Activated CD4-positive, alpha-beta T cell treated with anti-CD3 and anti-CD28 coated beads, Interleukin-2, amount 10 ng/mL, durations not matched to agents 24 days and 14 days (primary cell): ENCODE measurements at regions not wholly inside any gene's neighbourhood (a gene's known extent, or its start where the extent isn't known, plus 50 kb on each side); places are given as distances from the start of the nearest gene placed in this dataset.
"Not testable (repeated sequence)": the region's sequence is repeated elsewhere in the genome, so short reads cannot be mapped to it uniquely, and the experiment has no call there.

Experiments used
- DNase-seq: peaks from one replicate; pipeline ENCODE4 v3.0.0; 2022
- H3K27ac Mint-ChIP-seq: one replicate; pipeline ENCODE4 v1.8.0; 2022; ENCODE audit warnings: mild to moderate bottlenecking, mixed read lengths
- H3K27me3 Mint-ChIP-seq: one replicate; pipeline ENCODE4 v1.8.0; 2022; ENCODE audit warnings: mixed read lengths
- H3K36me3 Mint-ChIP-seq: one replicate; pipeline ENCODE4 v1.8.0; 2022; ENCODE audit warnings: low read depth, mild to moderate bottlenecking, mixed read lengths
- H3K4me1 Mint-ChIP-seq: one replicate; pipeline ENCODE4 v1.8.0; 2021; ENCODE audit warnings: mixed read lengths
- H3K4me3 Mint-ChIP-seq: one replicate; pipeline ENCODE4 v1.8.0; 2022; ENCODE audit warnings: mild to moderate bottlenecking, moderate library complexity, mixed read lengths
- H3K9me3 Mint-ChIP-seq: one replicate; pipeline ENCODE4 v1.8.0; 2021; ENCODE audit warnings: mixed read lengths
- intact Hi-C: fragments of 100-400 bp; cut with micrococcal nuclease; formaldehyde crosslinking; loops from one replicate; pipeline ENCODE4 v1.15.1; 2023

DNA sequence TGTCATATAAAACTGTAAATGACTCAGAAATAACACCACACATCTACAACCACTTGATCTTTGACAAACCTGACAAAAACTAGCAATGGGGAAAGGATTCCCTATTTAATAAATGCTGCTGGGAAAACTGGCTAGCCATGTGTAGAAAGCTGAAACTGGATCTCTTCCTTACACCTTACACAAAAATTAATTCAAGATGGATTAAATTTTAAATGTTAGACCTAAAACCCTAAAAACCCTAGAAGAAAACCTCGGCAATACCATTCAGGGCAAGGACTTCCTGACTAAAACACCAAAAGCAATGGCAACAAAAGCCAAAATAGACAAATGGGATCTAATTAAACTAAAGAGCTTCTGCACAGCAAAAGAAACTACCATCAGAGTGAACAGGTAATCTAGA is 1315.3 kb upstream of the CNTN5 start:
- DNase-seq, H3K4me3 Mint-ChIP-seq: not testable (repeated sequence)

DNA sequence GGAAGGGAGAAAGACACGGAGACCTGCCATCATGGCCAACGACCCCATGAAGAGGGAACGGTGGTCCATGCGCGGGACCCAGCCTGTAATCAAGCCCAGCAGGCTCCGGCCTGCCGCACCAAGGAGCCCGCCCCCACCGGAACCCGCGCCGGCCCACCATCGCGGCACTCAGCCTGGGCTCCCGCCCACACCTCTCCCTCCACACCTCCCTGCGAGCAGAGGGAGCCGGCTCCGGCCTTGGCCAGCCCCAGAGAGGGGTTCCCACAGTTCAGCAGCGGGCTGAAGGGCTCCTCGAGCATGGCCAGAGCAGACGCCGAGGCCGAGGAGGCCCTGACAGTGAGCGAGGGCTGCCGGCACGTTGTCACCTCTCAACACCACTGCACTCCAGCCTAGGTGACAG is 1302.8 kb upstream of the CNTN5 start:
- DNase-seq, result no peak
- H3K4me1 Mint-ChIP-seq, result no peaks in the 10 kb centered on the region
- no peaks in the 10 kb centered on the region for H3K27me3 Mint-ChIP-seq
- intact Hi-C loops, result no loop called here
- H3K4me3 Mint-ChIP-seq, result no peak overlapping the region
- H3K27ac Mint-ChIP-seq, result no peak overlapping the region
- H3K36me3 Mint-ChIP-seq, result no peaks in the 10 kb centered on the region
- no peaks in the 10 kb centered on the region for H3K9me3 Mint-ChIP-seq

More for the DNA sequence above, 1315.3 kb upstream of the CNTN5 start:
- H3K4me1 Mint-ChIP-seq, intact Hi-C loops, H3K27me3 Mint-ChIP-seq, H3K9me3 Mint-ChIP-seq, H3K27ac Mint-ChIP-seq, H3K36me3 Mint-ChIP-seq: not testable (repeated sequence)

DNA sequence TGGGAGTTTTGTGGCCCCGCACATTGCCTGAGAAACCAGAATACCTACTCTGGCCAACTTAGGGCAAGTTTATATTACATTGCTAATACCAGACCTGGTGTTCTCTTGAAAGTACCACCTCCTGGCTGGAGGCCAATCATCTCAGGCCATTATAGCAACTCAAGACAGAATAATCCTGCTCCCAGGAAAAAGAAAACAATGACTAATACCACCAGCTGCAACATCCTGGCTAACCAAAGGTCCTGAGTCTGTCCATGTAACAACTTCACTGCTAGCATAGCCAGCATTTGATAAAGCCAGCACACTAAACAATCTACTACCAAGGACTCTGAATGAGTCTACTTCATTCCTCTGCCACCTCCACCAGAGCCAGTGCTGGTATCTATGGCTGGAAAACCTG is 1298.7 kb upstream of the CNTN5 start:
- intact Hi-C loops, result no loop called here
- Mint-ChIP-seq H3K9me3 (peaks cover 6% of the 10 kb centered on the region), H3K36me3 (no peaks in the 10 kb centered on the region), H3K4me1 (no peaks in the 10 kb centered on the region), H3K27ac (no peak overlapping the region), H3K27me3 (no peaks in the 10 kb centered on the region), H3K4me3 (no peak overlapping the region)
- no peak for DNase-seq

DNA sequence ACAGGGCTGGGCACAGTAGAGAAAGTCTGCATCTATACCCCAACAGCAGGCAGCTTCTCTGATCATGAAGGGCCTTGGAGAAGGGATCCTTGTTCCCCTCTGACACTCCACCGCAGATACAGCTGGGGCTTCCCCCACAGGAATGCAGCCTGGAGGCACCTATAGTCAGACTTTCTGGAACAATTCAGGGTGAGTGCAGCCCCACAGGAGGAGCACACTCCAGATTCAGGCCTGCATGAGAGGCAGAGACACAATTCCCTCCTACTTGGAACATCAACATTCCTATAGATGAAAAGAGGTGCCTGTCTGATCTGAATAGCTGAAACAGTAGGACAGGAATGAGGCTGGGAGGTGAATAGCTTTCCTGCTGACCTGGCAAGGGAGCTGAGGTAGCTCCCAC is 1298.0 kb upstream of the CNTN5 start:
- Mint-ChIP-seq H3K27ac (no peak overlapping the region), H3K4me1 (no peaks in the 10 kb centered on the region), H3K4me3 (no peak overlapping the region), H3K27me3 (no peaks in the 10 kb centered on the region), H3K9me3 (peaks cover 6% of the 10 kb centered on the region), H3K36me3 (no peaks in the 10 kb centered on the region)
- DNase-seq, result no peak
- intact Hi-C loops, result no loop called here

DNA sequence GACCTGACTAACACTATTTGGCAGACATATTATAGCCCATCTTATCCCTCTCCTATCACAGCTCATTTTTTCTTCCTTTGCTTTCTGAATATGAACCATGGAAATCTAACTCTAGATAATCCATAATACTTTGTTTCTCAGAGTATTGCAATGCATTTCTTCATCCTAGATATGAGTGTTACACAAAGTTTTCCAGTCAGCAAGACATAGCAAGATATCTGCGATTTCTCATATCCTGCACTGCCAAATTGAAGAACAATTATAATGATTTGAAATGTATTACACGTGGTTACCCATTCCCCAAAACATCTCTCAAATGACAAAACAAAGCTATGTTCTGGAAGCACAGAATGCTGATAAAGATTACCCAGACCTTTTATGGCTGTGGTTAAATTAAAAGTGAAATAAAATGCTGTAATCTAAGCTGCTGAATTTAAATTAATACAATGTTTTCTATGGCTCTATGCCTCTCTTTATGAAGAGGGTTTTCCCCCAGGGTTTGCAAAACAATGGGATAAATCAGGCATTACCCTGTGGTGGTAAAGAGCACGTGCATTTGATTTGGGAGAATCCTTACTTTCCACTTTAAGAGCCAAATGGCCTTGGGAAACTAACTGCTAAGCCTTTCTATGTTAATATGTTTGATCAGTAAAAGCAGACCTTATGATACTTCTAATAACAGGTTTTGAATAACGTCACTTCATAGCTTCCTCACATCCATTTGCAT is 1291.0 kb upstream of the CNTN5 start:
- Mint-ChIP-seq H3K36me3 (no peaks in the 10 kb centered on the region), H3K4me1 (no peaks in the 10 kb centered on the region), H3K4me3 (no peak overlapping the region), H3K27me3 (no peaks in the 10 kb centered on the region), H3K9me3 (no peaks in the 10 kb centered on the region), H3K27ac (no peak overlapping the region)
- DNase-seq, result no peak
- intact Hi-C loops, result no loop called here

DNA sequence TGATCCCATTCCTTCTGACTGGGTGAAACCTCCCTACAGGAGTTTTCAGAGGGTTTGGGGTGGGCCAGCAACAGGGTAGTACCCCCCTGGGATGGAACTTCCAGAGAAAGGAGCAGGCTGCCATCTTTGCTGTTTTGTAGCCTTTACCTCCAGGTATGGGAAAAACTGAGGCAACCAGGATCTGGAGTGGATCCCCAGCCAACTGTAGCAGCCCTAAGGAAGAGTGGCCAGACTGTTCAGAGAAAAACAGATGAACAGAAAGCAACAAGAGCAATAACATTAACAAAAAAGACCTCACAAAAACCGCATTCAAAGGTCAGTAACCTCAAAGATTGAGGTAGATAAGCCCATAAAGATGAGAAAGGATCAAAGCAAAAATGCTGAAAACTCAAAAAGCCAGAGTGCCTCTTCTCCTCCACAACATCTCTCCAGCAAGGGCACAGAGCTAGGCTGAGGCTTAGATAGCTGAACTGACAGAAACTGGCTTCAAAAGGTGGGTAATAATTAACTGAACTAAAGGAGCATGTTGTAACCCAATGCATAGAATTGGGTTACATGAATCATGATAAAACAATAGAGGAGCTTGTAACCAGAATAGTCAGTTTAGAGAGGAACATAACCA is 1288.6 kb upstream of the CNTN5 start:
- Mint-ChIP-seq H3K4me3 (no peak overlapping the region), H3K36me3 (no peaks in the 10 kb centered on the region), H3K9me3 (peaks cover 3% of the 10 kb centered on the region), H3K27me3 (no peaks in the 10 kb centered on the region), H3K27ac (no peak overlapping the region), H3K4me1 (no peaks in the 10 kb centered on the region)
- no peak for DNase-seq
- intact Hi-C loops, result no loop called here

DNA sequence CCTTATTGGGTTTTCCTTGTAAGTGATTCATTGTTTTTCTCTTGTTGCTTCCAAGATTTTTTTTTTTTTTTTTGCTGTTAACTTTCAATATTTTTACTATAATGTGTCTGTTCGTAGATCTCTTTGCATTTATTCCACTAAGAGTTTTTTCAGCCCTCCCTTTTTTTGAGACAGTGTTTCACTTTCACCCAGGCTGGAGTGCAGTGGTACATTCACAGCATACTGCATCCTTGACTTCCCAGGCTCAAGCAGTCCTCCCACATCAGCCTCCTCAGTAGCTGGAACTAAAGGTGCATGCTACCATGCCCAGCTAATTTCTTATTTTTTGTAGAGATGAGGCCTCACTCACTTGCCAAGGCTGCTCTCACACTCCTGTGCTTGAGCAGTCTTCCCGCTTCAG is 1282.0 kb upstream of the CNTN5 start:
- intact Hi-C loops, result no loop called here
- H3K9me3 Mint-ChIP-seq, result peaks cover 10% of the 10 kb centered on the region
- H3K36me3 Mint-ChIP-seq, result no peaks in the 10 kb centered on the region
- no peaks in the 10 kb centered on the region for H3K27me3 Mint-ChIP-seq
- H3K27ac Mint-ChIP-seq, result no peak overlapping the region
- no peaks in the 10 kb centered on the region for H3K4me1 Mint-ChIP-seq
- H3K4me3 Mint-ChIP-seq, result no peak overlapping the region
- no peak for DNase-seq

DNA sequence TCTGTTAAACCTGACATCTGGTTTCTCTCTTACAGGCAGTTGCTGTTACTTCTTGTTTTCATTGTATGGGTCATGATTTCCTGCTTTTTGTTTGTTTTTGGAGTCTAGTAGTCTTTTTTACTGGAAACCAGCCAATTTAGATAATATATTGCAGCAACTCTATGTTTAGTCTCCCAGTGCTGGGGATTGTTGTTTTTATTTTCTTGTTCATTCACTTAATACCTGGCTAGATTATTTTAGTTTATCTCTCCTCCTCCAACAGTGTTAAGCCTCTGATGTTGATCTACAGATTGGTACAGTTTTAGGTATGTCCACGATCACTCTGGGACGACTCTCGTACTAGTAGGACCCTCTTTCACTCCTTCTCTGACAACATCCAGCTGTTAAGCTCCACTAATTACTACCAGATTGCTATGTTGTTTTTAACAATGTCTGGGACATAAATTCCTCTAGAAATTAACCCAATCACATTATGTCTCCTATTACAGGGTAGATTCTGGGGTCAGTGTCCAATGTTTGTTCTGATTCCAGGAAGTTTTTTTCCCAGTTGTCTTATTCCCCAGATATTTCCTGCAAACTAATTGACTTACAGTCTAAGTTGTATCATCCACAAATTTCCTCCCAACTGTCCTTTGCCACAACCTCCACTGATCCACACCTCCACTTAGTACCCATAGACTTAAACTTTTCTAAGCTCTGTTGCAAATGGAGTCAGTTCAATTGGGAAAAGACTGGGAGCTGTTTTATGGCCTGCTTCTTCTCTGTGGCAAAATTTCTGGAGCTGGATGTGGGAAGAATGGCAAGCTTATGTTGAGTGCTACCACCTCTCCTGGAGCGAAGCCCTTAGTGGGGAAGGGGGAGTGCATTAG is 1280.6 kb upstream of the CNTN5 start:
- Mint-ChIP-seq H3K36me3 (no peaks in the 10 kb centered on the region), H3K27me3 (no peaks in the 10 kb centered on the region), H3K27ac (no peak overlapping the region), H3K4me3 (no peak overlapping the region), H3K4me1 (no peaks in the 10 kb centered on the region), H3K9me3 (peaks cover 10% of the 10 kb centered on the region)
- DNase-seq, result no peak
- intact Hi-C loops, result no loop called here

DNA sequence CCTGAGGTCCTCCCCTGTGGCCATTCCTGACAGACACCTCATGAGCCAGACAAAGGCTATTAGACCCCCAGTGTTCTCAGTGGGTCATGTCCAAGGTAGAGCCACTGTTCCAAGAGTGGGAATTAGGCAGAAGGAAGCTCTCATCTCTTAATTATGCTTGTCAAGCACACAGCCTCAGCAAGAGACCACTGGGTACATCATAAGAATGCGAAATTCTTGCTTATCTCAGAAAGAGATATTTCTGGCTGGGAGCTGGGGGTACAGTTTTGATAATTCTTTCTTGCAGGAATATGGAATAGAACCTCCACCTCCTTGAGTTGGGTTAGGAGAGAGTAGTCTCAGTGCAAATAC is 1280.0 kb upstream of the CNTN5 start:
- no peak overlapping the region for H3K27ac Mint-ChIP-seq
- no peak overlapping the region for H3K4me3 Mint-ChIP-seq
- no peaks in the 10 kb centered on the region for H3K4me1 Mint-ChIP-seq
- no peaks in the 10 kb centered on the region for H3K27me3 Mint-ChIP-seq
- DNase-seq, result no peak
- H3K36me3 Mint-ChIP-seq, result no peaks in the 10 kb centered on the region
- H3K9me3 Mint-ChIP-seq, result peaks cover 10% of the 10 kb centered on the region
- intact Hi-C loops, result no loop called here

DNA sequence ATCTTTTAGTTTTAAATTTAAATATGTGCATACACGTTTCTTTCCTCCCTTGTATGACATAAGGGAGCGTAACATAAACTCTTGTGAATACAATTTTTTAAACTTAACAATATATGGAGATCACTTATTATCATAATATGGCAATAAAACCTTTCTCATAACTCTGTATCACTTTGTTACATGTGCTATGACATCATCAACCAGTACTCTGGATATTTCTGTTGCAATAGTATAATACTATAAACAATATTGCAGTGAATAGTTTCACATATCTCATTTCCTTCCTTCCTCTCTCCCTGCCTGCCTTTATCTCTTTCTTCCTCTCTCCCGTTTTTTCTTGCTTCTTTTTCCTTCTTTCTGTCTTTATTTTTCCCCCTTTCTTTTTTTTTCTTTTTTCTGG is 1278.0 kb upstream of the CNTN5 start:
- intact Hi-C loops, result no loop called here
- Mint-ChIP-seq H3K27ac (no peak overlapping the region), H3K4me1 (no peaks in the 10 kb centered on the region), H3K4me3 (no peak overlapping the region), H3K9me3 (peaks cover 8% of the 10 kb centered on the region), H3K27me3 (no peaks in the 10 kb centered on the region), H3K36me3 (no peaks in the 10 kb centered on the region)
- DNase-seq, result no peak

DNA sequence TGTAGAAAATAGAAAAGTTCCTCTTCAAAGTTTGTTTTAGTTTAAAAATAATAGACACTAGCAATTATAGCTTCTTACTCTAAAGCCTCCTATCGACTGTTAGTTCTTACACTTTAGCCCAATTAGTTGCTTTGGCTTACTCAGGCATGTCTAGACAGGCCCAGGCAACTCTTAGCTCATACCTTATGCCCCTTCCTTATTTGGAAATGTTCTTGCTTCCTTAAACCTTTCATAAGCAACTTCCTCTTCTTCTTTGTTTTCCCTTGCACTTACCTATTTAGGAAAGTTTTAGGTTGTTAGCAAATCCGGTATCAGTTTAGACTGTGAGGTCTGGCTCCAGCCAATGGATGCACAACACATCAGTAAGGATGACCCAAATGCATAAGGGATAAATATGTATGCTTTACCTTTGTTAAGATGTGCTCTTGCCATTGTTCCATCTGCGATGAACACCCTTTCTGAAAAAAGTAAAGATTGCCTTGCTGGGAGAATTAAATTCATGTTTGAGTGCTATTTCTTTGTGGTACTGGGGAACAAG is 1277.5 kb upstream of the CNTN5 start:
- H3K27ac Mint-ChIP-seq, result no peak overlapping the region
- DNase-seq, result no peak
- H3K4me1 Mint-ChIP-seq, result no peaks in the 10 kb centered on the region
- intact Hi-C loops, result no loop called here
- H3K36me3 Mint-ChIP-seq, result no peaks in the 10 kb centered on the region
- H3K27me3 Mint-ChIP-seq, result no peaks in the 10 kb centered on the region
- H3K9me3 Mint-ChIP-seq, result peaks cover 8% of the 10 kb centered on the region
- H3K4me3 Mint-ChIP-seq, result no peak overlapping the region

DNA sequence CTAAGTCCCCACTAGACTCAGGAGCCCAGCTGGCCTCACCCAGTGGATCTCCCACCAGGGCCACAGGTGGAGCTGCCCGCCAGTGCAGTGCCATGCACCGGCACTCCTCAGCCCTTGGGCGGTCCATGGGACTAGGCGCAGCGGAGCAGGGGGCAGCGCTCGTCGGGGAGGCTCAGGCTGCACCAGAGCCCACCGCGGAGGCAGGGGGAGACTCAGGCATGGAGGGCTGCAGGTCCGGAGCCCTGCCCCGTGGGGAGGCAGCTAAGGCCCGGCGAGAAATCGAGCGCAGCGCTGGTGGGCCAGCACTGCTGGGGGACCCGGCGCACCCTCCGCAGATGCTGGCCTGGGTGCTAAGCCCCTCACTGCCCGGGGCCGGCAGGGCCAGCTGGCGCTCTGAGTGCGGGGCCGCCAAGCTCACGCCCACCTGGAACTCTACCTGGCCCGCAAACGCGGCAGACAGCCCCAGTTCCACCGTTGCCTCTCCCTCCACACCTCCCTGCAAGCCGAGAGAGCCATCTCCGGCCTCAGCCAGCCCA is 1275.2 kb upstream of the CNTN5 start:
- peaks cover 8% of the 10 kb centered on the region for H3K9me3 Mint-ChIP-seq
- no peak for DNase-seq
- no peak overlapping the region for H3K4me3 Mint-ChIP-seq
- intact Hi-C loops, result no loop called here
- no peak overlapping the region for H3K27ac Mint-ChIP-seq
- H3K4me1 Mint-ChIP-seq, result no peaks in the 10 kb centered on the region
- no peaks in the 10 kb centered on the region for H3K36me3 Mint-ChIP-seq
- H3K27me3 Mint-ChIP-seq, result no peaks in the 10 kb centered on the region

DNA sequence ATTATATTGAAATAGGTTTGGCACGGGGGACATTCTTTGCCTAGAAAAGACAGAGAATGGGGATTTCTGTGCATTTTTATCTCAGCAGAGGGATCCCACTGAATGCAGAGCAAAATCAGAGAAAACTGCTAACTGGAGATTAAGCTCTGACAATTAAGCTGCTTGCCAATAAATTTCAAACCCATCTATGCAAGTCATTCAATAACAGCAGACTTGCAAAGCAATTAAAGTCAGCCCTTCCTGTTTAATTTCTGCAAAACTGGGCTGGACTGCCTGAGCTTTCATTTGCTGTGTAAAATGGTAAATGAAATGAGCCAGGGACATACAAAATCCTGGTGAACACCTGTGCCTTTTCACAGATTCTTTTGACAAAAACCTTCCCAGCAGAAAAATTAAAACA is 1273.9 kb upstream of the CNTN5 start:
- H3K36me3 Mint-ChIP-seq, result no peaks in the 10 kb centered on the region
- intact Hi-C loops, result no loop called here

DNA sequence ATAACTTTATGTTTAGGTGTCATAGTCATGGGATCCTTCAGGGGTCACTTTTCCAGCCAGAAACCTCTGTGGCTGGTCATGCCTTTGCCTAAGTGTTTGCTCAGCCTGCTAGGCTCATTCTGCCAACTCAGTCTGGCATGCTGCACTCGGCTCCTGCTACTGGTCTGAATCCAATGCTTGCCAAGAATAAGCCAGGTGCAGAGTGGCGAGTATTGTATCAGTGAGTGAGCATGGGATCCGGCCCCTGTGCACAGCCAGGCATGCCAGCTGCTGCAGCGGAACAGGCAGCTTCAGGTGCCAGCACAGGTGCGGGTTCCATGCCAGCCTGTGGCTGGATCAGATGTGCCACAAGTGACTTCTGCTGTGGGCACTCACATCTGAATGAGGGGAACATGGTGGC is 1269.3 kb upstream of the CNTN5 start:
- H3K27ac Mint-ChIP-seq, result no peak overlapping the region
- H3K27me3 Mint-ChIP-seq, result no peaks in the 10 kb centered on the region
- H3K9me3 Mint-ChIP-seq, result no peaks in the 10 kb centered on the region
- DNase-seq, result no peak
- no peak overlapping the region for H3K4me3 Mint-ChIP-seq
- intact Hi-C loops, result no loop called here
- no peaks in the 10 kb centered on the region for H3K36me3 Mint-ChIP-seq
- no peaks in the 10 kb centered on the region for H3K4me1 Mint-ChIP-seq

More for the DNA sequence above, 1273.9 kb upstream of the CNTN5 start:
- peaks cover 8% of the 10 kb centered on the region for H3K9me3 Mint-ChIP-seq
- no peaks in the 10 kb centered on the region for H3K27me3 Mint-ChIP-seq
- H3K4me1 Mint-ChIP-seq, result no peaks in the 10 kb centered on the region
- H3K4me3 Mint-ChIP-seq, result no peak overlapping the region
- no peak overlapping the region for H3K27ac Mint-ChIP-seq
- no peak for DNase-seq
